Right hindlimb (tissue), 1 donor: ENCODE measurements at regions not wholly inside any gene's neighbourhood (a gene's known extent, or its start where the extent isn't known, plus 50 kb on each side); places are given as distances from the start of the nearest gene placed in this dataset.
A peak's percentile ranks its signal among the peaks of the same experiment; 100 is the strongest.

ENCODE experiments used
- DNase-seq: peaks from one replicate; pipeline ENCODE4 v3.0.0-alpha.2; 2018

DNA sequence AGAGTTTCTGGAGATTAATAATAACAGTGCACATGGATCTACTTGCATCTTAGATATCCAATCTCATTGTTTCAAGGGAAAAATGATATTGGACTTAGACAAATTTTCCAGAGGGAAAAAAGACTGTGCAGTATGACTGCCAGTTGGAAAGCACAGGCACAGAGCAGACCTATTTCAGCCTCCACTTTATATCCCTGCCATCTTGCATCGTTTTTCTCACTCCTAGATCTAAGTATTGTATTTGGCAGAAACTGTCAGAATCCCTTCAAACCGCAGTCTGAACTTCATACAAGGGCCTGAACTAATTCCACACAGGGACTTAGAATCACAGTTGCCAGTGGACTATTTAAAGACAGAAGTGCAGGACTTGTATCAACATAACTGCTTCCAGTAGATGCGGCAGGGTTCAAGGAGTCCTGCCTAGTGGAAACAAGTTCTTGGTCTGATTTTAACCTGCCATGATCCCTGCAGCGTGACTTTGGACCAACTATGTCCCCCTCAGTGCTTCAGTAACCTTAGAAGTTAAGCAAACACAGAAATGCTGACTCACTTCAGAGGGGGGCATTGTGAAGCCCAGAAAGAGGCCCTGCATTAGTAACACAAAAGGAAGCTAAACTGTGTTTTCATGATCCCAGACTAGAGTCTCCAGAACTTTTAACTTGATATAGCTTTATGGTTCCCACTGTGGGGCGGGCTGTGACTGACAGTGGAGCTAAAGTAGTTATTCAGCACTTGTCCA is 95.7 kb upstream of the PALS2 start:
- DNase-seq: peak; percentile 61

DNA sequence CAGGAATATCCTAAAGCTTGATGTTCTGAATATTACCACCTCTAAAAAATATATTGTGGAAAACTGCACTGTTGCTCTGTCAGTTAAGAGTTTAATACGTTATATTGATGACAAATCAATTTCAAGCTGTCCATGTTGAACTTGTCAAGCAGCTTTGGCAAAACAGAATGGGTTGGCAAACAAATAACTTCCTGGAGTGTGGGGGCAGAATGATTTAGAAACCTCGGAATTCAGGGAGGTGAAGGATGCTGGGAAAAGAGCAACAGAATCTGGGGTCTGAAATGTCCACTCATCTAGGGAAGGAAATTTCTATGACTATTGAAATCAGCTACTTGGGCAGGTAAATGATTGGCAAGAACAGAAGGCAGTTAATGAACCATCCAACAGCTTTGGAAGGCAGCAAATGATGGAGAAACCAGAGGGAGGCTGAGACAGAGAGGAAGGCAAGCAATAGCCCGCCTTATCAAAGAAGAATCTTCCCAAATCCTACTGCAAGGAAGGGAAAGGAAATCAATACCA is 95.1 kb upstream of the PALS2 start:
- DNase-seq: no peak

DNA sequence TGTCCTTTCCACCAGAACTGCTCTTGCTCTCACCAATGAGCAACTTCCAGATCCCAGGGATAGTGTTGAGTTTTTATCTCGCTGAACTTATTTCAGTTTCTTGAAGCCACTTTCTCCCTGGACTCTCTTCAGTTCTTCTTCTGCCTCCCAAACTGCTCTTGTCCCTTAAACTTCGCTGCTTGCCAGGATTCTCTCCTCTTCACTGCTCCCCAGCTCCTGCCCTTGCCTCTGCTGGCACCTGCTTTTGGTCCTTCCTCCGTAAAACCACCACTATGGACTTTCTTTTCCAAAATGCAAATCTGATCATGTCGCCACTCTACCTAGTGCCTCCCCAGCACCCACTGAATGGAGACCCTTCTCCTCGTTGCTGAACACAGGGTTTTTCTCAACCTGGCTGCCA is 92.8 kb upstream of the PALS2 start:
- no peak for DNase-seq

DNA sequence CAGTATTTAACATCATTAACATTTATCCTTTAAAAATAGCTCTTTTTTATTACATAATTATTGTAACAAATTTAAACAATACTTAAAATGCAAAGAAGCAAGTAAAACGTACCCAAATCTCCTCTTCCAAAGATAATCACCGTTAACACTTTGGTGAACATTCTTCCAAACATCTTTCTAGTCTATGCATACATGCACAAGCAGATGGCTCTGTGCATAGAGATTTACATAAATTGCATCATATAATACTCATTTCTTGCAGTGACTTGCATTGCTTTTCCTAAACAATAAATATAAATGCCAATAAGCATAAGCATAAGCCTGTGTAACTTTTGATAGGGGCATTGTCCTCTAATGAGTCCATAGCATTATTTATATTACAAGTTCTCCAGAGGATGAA is 89.4 kb upstream of the PALS2 start:
- DNase-seq: no peak

DNA sequence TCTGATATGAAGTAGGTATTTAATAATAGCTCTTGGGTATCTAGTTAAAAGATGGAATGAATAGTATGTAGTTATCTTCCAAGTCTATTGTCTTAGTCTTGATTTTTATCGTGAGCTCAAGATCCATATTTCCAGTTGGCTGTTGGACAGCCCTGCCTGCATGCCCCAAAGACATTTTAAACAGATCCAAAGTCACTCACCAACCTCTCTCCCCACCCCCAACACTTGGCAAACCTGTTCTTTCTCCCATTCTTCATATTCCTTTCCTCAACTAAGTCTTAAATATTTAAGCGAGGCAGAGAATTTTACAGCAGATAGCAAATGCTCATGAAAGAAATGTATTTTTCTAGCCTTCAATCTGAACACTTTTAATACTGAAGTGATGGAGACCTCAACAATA is 80.7 kb upstream of the PALS2 start:
- DNase-seq: no peak

DNA sequence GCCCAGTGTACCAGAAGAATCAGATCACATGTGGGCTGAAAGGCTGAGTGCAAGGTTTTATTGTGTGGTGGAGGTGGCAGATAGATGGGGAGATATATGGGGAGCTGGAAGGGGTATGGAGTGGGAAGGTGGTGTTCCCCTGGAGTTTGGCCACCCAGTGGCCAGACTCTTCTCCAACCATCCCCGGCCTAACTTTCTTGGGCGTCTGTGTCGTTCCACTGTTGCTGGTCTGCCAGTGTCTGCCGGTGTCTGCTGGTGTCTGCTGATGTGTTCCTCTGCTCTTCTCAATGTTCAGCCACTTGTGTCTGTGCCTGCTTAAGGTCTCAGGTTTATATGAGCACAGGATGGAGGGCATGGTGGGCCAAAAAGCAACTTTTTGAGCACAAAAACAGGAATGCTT is 78.4 kb upstream of the PALS2 start:
- DNase-seq: no peak

DNA sequence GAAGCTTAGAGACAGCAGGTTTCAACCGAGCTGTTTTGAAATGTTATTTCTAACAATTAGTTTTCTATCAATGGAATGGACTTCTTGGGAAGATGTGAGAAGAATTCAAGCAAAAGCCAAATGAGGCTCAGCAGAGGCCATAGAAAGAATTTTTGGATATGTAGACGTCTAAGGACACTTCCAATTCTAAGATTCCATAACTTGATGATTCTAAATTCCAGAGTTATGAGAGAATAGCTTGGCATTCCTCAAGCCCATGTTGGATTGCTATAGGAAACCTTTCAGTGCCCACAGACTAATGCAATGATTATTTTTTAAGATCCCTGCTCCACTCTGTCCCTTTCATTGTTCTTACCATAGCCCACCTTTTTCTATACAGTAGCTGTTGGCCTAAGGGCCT is 77.2 kb upstream of the PALS2 start:
- DNase-seq: no peak

DNA sequence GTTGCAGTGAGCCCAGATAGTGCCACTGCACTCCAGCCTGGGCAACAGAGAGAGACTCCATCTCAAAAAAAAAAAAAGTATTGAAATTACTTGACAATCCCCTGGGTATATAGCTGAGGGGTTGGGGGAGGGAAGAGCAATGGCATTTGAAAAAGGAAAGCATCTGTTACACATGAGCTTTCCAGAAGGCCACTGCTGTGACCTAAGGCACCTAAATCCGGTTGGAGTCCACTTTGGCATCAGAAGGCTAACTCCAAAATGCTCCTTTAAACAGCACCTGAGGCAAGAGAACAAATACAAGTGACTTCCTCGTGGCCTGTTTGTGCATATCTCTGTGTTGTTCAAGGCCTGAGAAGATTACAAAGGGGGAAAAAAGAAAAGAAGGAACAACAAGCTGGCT is 74.8 kb upstream of the PALS2 start:
- no peak for DNase-seq

DNA sequence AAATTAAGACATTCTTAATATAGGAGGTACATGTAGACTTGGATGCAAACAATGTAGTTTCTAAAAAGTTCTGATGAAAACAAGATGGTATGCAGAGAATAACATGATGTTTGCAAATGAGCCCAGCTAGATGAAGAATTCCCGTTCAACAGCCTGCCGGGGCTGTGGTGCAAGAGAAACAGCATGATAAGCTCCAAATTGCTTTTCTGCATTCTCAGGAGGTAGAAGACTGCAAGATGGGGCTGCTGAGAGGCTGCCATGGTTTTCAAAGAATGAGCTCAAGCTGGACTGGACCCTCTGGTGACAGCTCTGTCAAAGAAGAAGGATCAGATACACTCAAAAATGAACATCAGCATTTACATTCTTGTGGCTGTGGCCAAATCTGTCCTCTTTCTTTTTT is 73.4 kb upstream of the PALS2 start:
- no peak for DNase-seq

DNA sequence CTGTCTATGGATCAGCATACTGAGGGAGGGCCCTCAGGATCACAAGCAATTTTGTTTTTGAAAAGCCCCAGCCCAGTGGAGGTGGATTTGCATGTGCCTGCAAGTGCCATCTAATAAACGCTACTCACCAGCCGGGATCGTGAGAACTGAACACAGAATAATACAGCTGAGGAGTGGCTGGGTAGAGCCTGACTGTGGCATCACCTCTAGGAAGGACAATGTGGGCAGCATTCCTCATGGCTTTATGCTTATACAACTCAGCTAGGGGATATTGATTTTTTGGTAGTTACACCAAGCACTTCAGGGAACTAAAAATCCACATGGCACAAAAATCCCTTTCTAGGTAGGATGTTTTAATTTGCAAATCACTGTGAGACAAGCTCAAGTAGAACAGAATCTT is 72.7 kb upstream of the PALS2 start:
- no peak for DNase-seq

DNA sequence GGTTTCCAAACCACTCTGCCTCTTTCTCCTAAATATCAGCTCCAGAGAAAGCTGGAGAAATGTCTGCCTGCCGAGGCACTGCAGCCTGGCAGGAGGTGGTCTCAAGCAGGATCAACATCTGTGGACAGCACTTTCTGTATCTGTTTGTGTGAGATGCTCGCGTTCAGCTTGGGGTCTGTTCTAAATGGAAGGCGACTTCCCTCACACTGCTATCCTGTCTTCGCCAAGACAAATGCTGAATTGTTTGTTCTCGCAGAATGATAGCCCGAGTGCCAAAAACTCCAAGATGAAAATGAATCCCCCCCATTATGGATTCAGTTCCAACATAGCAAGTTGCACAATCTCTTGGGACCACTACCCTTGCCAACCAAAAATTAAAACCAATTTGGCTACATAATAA is 72.2 kb upstream of the PALS2 start:
- no peak for DNase-seq

DNA sequence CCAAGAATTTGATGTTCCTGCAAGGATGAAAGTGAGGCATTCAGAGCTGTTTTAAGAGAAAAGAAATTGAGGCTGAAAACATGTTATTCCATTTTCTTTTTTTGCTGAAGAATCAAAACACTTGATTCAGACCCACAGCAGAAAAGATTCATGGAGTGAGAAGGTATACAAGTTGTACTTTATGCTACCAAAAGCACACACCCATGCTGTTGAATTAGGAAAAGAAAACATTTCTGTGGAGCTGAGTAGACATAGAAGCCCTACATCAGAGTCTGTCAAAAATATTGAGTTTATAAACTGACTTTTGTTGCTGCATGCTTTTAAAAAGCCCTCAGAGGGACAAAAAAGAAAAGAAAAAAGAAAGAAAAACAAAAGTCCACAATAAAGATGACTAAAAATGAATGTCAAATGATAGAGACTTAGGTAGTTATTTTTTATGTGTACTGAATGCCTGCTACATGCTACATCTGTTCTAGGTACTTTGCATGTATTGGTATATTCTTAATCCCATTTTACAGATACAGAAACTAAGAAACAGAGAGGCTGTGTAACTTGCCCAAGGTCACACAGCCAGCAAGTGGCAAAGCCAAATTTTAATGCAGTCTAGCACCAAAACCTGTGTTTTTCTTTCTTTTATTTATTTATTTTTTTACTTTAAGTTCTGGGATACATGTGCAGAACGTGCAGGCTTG is 71.7 kb upstream of the PALS2 start:
- DNase-seq: no peak

DNA sequence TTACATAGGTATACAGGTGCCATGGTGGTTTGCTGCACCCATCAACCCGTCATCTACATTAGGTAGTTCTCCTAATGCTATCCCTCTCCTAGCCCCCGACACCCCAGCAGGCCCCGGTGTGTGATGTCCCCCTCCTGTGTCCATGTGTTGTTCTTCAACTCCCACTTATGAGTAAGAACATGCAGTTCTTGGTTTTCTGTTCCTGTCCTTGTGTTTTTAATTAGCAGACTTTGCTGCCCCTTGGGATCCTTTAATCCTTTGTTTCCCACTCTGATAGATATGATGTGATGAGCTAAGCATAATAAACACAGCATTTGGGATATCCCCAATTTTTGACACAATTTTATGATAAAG is 71.1 kb upstream of the PALS2 start:
- DNase-seq: no peak

DNA sequence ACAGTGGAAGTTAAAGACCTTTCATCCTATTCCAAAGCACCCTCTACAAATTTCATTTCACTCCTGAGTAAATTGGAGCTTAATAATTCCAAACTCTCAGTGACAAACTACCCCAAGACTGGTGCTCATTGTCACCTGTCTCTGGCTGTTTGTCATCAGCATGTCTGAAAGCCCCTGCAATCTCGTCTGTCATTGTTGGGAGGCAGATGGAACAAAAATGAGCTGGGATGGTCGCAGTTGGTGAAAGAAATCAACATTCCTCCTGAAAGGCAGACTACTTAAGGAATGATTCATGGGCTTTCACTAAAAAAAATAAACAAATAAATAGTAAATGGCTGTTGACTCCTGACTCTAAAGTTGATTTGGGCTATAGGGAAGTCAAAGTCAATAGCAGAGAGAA is 69.7 kb upstream of the PALS2 start:
- no peak for DNase-seq

DNA sequence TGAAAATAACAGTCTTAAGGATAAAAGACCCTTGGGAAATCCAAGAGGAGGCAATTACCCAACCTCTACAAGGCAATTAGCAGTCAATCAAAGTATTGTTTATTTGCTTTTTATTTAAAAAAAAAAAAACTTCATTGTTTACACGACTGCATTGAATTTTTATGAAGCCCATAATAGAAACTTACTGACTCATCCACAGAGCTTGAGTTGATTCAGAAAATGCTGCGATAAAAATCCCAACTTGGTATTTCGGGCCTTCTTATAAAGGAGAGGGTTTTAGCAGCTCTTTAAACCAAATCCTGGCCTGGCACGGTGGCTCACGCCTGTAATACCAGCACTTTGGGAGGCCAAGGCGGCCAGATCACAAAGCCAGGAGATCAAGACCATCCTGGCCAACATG is 69.2 kb upstream of the PALS2 start:
- no peak for DNase-seq

DNA sequence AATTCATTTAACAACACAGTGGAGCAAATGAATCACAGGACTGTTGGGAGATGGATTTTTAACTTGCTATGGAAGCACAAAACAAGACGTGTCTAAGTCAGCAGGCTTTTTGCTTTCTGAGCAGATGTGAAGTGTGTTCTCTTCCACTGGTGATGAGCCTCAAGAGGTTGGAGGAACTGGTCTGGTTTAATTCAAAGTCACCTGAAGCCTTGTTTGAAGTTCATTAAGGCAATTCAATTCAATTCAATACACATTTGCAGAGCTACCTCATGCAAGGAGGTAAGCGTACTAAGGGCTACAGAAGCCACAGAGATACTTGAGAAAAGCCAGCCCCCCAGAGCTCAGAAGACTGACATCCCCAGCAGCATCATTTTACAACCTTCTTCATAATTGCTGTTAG is 68.4 kb upstream of the PALS2 start:
- no peak for DNase-seq

DNA sequence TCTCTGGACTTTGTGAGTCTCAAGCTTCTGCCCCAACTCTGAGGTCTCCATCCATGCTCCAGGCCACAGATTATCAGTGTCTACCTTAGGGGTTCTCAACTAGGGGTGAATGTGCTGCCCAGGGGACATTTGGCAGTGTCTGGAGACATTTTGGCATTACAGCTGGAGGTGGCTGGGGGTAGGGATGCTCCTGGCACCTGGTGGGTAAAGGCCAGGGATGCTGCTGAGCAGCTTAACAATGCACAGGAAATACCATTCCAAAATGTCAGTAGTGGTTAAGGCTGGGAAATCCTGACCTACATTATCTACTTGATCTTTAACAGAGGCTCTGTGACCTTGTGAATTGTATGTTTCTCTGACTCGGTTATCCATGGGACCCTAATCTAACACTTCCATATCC is 67.3 kb upstream of the PALS2 start:
- no peak for DNase-seq

DNA sequence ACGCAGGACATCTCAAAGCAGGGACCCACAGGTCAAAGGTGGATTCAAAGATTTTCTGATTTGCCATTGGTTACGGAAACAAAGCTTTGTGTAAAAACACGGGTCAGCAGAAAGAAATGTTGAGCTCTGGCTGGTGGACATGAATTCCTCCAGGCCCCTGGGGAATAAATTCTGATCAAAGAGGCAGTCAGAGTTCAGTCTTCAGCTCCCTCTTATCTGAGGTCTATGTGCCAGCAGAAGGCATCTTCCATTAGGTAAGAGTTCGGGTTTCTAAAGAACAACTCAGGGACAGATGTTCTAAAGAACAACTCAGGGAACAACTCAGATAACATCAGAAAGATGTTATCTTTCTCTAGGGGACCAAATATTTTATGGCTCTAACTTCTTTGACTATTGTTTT is 64.9 kb upstream of the PALS2 start:
- no peak for DNase-seq

DNA sequence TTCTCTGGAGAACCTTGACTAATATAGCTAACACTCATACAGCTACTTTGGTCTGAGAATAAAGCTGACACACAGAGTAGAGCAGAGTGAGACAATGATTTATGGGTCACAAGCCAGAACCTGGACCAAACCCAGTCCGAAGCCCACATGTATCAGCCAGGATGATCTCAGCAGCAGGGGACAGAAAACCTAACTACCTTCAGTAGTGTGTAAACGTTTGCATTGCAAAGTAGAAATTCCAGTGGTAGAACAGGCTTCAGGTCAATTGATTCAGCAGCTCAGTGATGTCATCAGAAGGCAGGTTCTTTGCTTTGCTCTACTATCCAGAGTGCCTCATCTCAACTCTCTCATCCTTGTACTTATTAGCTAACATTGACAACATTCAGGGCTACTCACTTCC is 62.5 kb upstream of the PALS2 start:
- no peak for DNase-seq

DNA sequence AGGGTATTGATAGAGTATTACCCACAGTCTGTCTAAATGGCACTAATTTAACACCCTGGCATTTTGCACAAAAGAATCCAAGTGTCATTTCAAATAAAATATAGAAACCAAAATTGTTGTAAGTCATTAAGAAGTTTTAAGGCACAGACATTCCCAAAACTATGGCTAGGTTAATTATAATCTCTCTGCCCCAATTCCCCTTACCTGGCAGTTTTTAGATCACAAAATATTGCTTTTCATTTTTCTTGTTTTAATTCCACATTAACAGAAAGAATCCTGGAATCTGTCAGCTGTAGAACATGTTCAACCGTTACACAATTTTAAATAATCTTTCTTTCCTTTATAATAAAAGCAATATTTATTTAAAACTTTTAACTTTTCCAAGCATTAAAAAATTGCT is 56.1 kb upstream of the PALS2 start:
- no peak for DNase-seq

DNA sequence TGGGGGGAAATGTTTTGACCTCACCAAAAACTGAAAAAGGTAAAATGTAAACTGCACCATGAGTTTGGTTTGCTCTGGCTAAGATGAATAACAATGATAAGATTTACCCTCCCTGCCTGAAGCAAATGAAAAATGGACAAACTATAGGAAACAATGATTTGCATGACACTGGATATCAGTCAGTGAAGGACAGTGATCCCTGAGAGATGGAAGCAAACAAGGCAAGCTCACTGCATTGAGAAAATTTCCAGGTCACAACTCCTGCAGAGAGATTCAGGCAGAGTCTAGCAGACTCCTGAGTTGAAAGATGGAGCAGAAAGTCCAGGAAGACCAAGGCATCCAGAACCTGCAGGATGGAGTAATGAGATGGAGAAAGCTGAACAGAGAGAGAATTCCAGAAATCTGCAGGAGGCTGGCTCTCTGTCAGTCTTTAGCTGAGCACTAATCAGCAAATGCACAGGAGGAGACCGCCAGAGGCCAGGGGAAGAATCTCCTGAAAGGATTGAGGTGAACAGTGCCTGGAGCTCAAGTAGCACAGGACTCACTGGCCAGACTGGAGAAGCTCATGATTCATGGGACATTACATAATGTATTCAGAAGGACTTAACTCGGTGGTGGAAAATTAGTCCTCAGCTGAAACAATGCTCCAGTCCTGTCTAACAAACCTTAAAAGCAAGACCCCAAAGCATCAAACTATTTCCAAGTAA is 51.2 kb upstream of the PALS2 start:
- DNase-seq: no peak
